H7 (cell line): ENCODE measurements at regions not wholly inside any gene's neighbourhood (a gene's known extent, or its start where the extent isn't known, plus 50 kb on each side); places are given as distances from the start of the nearest gene placed in this dataset.
"Not testable (repeated sequence)": the region's sequence is repeated elsewhere in the genome, so short reads cannot be mapped to it uniquely, and the experiment has no call there.

Source experiments
- DNase-seq: peaks from one replicate; pipeline ENCODE4 v3.0.0; 2012
- H3K27me3 ChIP-seq: 2 replicates; pipeline ENCODE4 v1.6.0; 2011; ENCODE audit warnings: mild to moderate bottlenecking, low read length; ENCODE audit not compliant: control insufficient read depth, insufficient read depth
- H3K36me3 ChIP-seq: replicated peaks from 2 replicates; pipeline ENCODE4 v1.5.1; 2011; ENCODE audit warnings: low read length; ENCODE audit not compliant: control insufficient read depth, insufficient read depth
- H3K4me3 ChIP-seq: 2 replicates; pipeline ENCODE4 v1.5.1; 2011; ENCODE audit warnings: low read depth, mild to moderate bottlenecking, control low read depth, low read length, moderate library complexity; ENCODE audit not compliant: insufficient read depth

GRCh38 chr11:29449281-29450074 lies 567.4 kb downstream of the KCNA4 start:
- Histone ChIP-seq H3K4me3 (no peak overlapping the region), H3K36me3 (no peaks in the 10 kb centered on the region)
- DNase-seq = no peak

GRCh38 chr11:29448246-29448877 lies 568.5 kb downstream of the KCNA4 start:
- H3K36me3 ChIP-seq = no peaks in the 10 kb centered on the region
- no peaks in the 10 kb centered on the region for H3K27me3 ChIP-seq
- H3K4me3 ChIP-seq = no peak overlapping the region
- DNase-seq = peak; percentile 29

More at GRCh38 chr11:29449281-29450074, 567.4 kb downstream of the KCNA4 start:
- H3K27me3 ChIP-seq = no peaks in the 10 kb centered on the region

- no peak for DNase-seq
- Histone ChIP-seq H3K4me3 (no peak overlapping the region), H3K36me3 (no peaks in the 10 kb centered on the region), H3K27me3 (no peaks in the 10 kb centered on the region)
Measured at GRCh38 chr11:29447821-29448220, 569.0 kb downstream of the KCNA4 start.

GRCh38 chr11:29446132-29446531 lies 570.7 kb downstream of the KCNA4 start:
- no peaks in the 10 kb centered on the region for H3K36me3 ChIP-seq
- no peak for DNase-seq
- H3K27me3 ChIP-seq = no peaks in the 10 kb centered on the region
- no peak overlapping the region for H3K4me3 ChIP-seq

- not testable (repeated sequence) for H3K4me3 ChIP-seq, H3K36me3 ChIP-seq, H3K27me3 ChIP-seq, DNase-seq
Measured at GRCh38 chr11:29445191-29445590, 571.6 kb downstream of the KCNA4 start.

GRCh38 chr11:29438815-29439214 lies 578.0 kb downstream of the KCNA4 start:
- H3K27me3 ChIP-seq = no peaks in the 10 kb centered on the region
- no peaks in the 10 kb centered on the region for H3K36me3 ChIP-seq
- no peak overlapping the region for H3K4me3 ChIP-seq
- no peak for DNase-seq

- H3K27me3 ChIP-seq = no peaks in the 10 kb centered on the region
- no peak overlapping the region for H3K4me3 ChIP-seq
- DNase-seq = no peak
- no peaks in the 10 kb centered on the region for H3K36me3 ChIP-seq
Measured at GRCh38 chr11:29435421-29435820, 581.4 kb downstream of the KCNA4 start.

- Histone ChIP-seq H3K36me3 (no peaks in the 10 kb centered on the region), H3K4me3 (no peak overlapping the region), H3K27me3 (no peaks in the 10 kb centered on the region)
- DNase-seq = peak; percentile 14
Measured at GRCh38 chr11:29432719-29433325, 584.0 kb downstream of the KCNA4 start.

- no peaks in the 10 kb centered on the region for H3K27me3 ChIP-seq
- DNase-seq = no peak
- H3K4me3 ChIP-seq = no peak overlapping the region
- no peaks in the 10 kb centered on the region for H3K36me3 ChIP-seq
Measured at GRCh38 chr11:29405305-29405704, 611.5 kb downstream of the KCNA4 start.

- DNase-seq = no peak
- Histone ChIP-seq H3K4me3 (no peak overlapping the region), H3K27me3 (no peaks in the 10 kb centered on the region), H3K36me3 (no peaks in the 10 kb centered on the region)
Measured at GRCh38 chr11:29395555-29396072, 621.2 kb downstream of the KCNA4 start.

GRCh38 chr11:29389793-29390192 lies 627.0 kb downstream of the KCNA4 start:
- DNase-seq = no peak
- Histone ChIP-seq H3K27me3 (no peaks in the 10 kb centered on the region), H3K36me3 (no peaks in the 10 kb centered on the region), H3K4me3 (no peak overlapping the region)

- H3K27me3 ChIP-seq = no peaks in the 10 kb centered on the region
- DNase-seq = no peak
- no peak overlapping the region for H3K4me3 ChIP-seq
- no peaks in the 10 kb centered on the region for H3K36me3 ChIP-seq
Measured at GRCh38 chr11:29373725-29374124, 643.1 kb downstream of the KCNA4 start.

GRCh38 chr11:29368126-29368525 lies 648.7 kb downstream of the KCNA4 start:
- Histone ChIP-seq H3K27me3 (peaks cover 33% of the 10 kb centered on the region), H3K4me3 (no peak overlapping the region), H3K36me3 (no peaks in the 10 kb centered on the region)
- no peak for DNase-seq

- DNase-seq = no peak
- Histone ChIP-seq H3K27me3 (peaks cover 47% of the 10 kb centered on the region), H3K36me3 (no peaks in the 10 kb centered on the region), H3K4me3 (no peak overlapping the region)
Measured at GRCh38 chr11:29364006-29364405, 652.8 kb downstream of the KCNA4 start.

- Histone ChIP-seq H3K36me3 (no peaks in the 10 kb centered on the region), H3K27me3 (peaks cover 39% of the 10 kb centered on the region), H3K4me3 (no peak overlapping the region)
- no peak for DNase-seq
Measured at GRCh38 chr11:29361369-29361768, 655.5 kb downstream of the KCNA4 start.
